Right cardiac atrium (tissue), 5 donors: ENCODE measurements at regions not wholly inside any gene's neighbourhood (a gene's known extent, or its start where the extent isn't known, plus 50 kb on each side); places are given as distances from the start of the nearest gene placed in this dataset.
A peak's percentile ranks its signal among the peaks of the same experiment; 100 is the strongest.
"Not testable (repeated sequence)": the region's sequence is repeated elsewhere in the genome, so short reads cannot be mapped to it uniquely, and the experiment has no call there.

Experiments
- ATAC-seq, 2 donors: fragments of 200-7000 bp; cut with Tn5 transposase; one replicate each; pipeline versions ENCODE4 v1.8.0 to v1.9.1; 2020; ENCODE audit warnings: moderate library complexity in 2 of 2, mild to moderate bottlenecking in 1 of 2
- DNase-seq, 3 donors: peaks; one replicate each; pipeline ENCODE4 v3.0.0-alpha.2; 2020
- H3K27ac ChIP-seq: one replicate; pipeline ENCODE4 v1.5.1; 2013; ENCODE audit warnings: mild to moderate bottlenecking, low read length, control low read depth, moderate library complexity
- H3K27me3 ChIP-seq: one replicate; pipeline ENCODE4 v1.6.1; 2013; ENCODE audit not compliant: control insufficient read depth, insufficient read depth
- H3K4me1 ChIP-seq: one replicate; pipeline ENCODE4 v1.6.1; 2013; ENCODE audit warnings: low read length; ENCODE audit not compliant: control insufficient read depth, insufficient read depth
- H3K4me3 ChIP-seq: one replicate; pipeline ENCODE4 v1.5.1; 2013; ENCODE audit warnings: low read length, control low read depth
- H3K9me3 ChIP-seq: one replicate; pipeline ENCODE4 v1.6.1; 2013; ENCODE audit warnings: low read length; ENCODE audit not compliant: control insufficient read depth
- WGBS: extraction: QIAGEN DNeasy Blood & Tissue Kit; methylation state at CpG from one replicate; pipeline ENCODE4 v1.1.7; 2013; 5-methylcytosine and 5-hydroxymethylcytosine counted together
- intact Hi-C, 4 donors: fragments of 100-400 bp; cut with DNase I; formaldehyde crosslinking; loops; one replicate each; pipeline versions ENCODE4 v1.11.0 to v1.14.0; 2022 to 2023
- donor health status: healthy with polysubstance abuse.
- donor health status: DM: no; HTN: yes; CAD: no.
- donor health status: DM: no; HTN: no; CAD: no.
- donor health status: DM: no; HTN: yes; CAD: no; lungs with severe emphysema.
- donor health status: DM: yes; HTN: yes; CAD: no.

- 97% methylated on average over 26 of the region's 26 CpGs for WGBS
- ATAC-seq, H3K27me3 ChIP-seq, intact Hi-C loops, H3K4me3 ChIP-seq, DNase-seq, H3K9me3 ChIP-seq, H3K4me1 ChIP-seq, H3K27ac ChIP-seq: not testable (repeated sequence)
Observed at GRCh38 chr9:119870251-119870650, 501.0 kb upstream of the BRINP1 start.

- H3K9me3 ChIP-seq, result no peaks in the 10 kb centered on the region
- H3K27ac ChIP-seq, result no peak overlapping the region
- no peak for ATAC-seq
- no peak overlapping the region for H3K4me3 ChIP-seq
- DNase-seq, result peak in 1 of 3 donors; percentile 36
- peaks cover 4% of the 10 kb centered on the region for H3K4me1 ChIP-seq
- 35% methylated on average over 5 of the region's 5 CpGs for WGBS
- no peaks in the 10 kb centered on the region for H3K27me3 ChIP-seq
- intact Hi-C loops, result no loop called here
Observed at GRCh38 chr9:119868694-119869093, 499.5 kb upstream of the BRINP1 start.

GRCh38 chr9:119861842-119862241 is 492.6 kb upstream of the BRINP1 start:
- intact Hi-C loops, result no loop called here
- Histone ChIP-seq H3K4me1 (no peaks in the 10 kb centered on the region), H3K9me3 (no peaks in the 10 kb centered on the region), H3K4me3 (no peak overlapping the region), H3K27me3 (no peaks in the 10 kb centered on the region), H3K27ac (no peak overlapping the region)
- DNase-seq, result no peak
- no peak for ATAC-seq

DNA sequence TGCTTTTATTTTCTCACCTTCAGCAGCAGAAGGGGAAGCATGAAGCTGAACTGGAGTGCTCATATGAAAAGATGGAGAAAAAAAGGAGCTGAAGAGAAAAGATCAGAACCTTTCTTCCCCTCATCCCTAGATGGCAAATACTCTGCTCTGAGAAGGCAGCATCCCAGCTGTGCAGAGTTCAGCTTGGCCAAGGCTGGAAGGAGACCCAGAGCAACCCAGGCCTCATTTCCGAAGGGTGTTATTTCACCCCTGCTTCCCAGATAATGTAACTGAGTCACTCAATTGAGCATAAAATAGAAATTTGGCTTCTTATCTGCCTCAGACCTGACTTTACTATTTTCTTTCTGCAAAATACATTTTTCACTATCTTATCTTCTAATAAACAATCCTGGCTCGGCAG is 489.9 kb upstream of the BRINP1 start:
- ATAC-seq, result peak; percentile 47 to 54
- peak in 1 of 3 donors; percentile 47 for DNase-seq
- 51% methylated on average over 2 of the region's 2 CpGs for WGBS

GRCh38 chr9:119853126-119853525 is 483.9 kb upstream of the BRINP1 start:
- no peak overlapping the region for H3K27ac ChIP-seq

More for the DNA sequence above, 489.9 kb upstream of the BRINP1 start:
- Histone ChIP-seq H3K27me3 (no peaks in the 10 kb centered on the region), H3K27ac (no peak overlapping the region), H3K9me3 (no peaks in the 10 kb centered on the region), H3K4me3 (no peak overlapping the region), H3K4me1 (no peaks in the 10 kb centered on the region)
- intact Hi-C loops, result no loop called here

DNA sequence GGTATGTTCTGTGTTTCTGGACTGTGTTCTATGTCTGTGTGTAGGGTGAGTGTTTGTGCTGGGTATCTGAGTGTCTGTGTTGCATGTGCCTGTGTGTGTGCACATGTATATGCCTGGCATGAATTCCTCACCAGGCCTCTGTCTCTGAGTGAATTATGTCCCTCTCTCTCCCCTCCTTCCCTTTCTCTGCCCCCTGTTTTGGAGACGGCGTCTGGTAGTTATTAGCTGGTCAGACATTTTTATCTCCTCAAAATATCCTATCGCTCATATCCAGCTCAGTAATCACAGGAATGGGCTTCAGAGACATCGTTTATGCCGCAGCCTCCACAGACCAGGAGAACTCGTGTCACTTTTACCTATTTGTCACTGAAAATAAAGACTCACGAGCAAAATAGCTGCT is 483.2 kb upstream of the BRINP1 start:
- H3K4me1 ChIP-seq, result no peaks in the 10 kb centered on the region
- DNase-seq (no peak), ATAC-seq (no peak)
- no peaks in the 10 kb centered on the region for H3K27me3 ChIP-seq
- WGBS, result 45% methylated on average over 7 of the region's 7 CpGs
- no peak overlapping the region for H3K4me3 ChIP-seq
- H3K27ac ChIP-seq, result no peak overlapping the region
- intact Hi-C loops, result no loop called here
- H3K9me3 ChIP-seq, result no peaks in the 10 kb centered on the region

More at GRCh38 chr9:119853126-119853525, 483.9 kb upstream of the BRINP1 start:
- H3K9me3 ChIP-seq, result no peaks in the 10 kb centered on the region
- intact Hi-C loops, result no loop called here
- H3K4me1 ChIP-seq, result no peaks in the 10 kb centered on the region
- H3K4me3 ChIP-seq, result no peak overlapping the region
- DNase-seq (no peak), ATAC-seq (no peak)
- H3K27me3 ChIP-seq, result no peaks in the 10 kb centered on the region

- H3K27me3 ChIP-seq, result no peaks in the 10 kb centered on the region
- no peaks in the 10 kb centered on the region for H3K9me3 ChIP-seq
- H3K27ac ChIP-seq, result no peak overlapping the region
- ATAC-seq (no peak), DNase-seq (no peak)
- intact Hi-C loops, result no loop called here
- H3K4me1 ChIP-seq, result no peaks in the 10 kb centered on the region
- 59% methylated on average over 3 of the region's 3 CpGs for WGBS
- H3K4me3 ChIP-seq, result no peak overlapping the region
Observed at GRCh38 chr9:119844431-119844830, 475.2 kb upstream of the BRINP1 start.

GRCh38 chr9:119841016-119841415 is 471.8 kb upstream of the BRINP1 start:
- no peak overlapping the region for H3K4me3 ChIP-seq
- no peak for ATAC-seq
- no peaks in the 10 kb centered on the region for H3K9me3 ChIP-seq

GRCh38 chr9:119839888-119840287 is 470.7 kb upstream of the BRINP1 start:
- no peaks in the 10 kb centered on the region for H3K4me1 ChIP-seq
- no peaks in the 10 kb centered on the region for H3K27me3 ChIP-seq
- H3K27ac ChIP-seq, result no peak overlapping the region
- H3K9me3 ChIP-seq, result no peaks in the 10 kb centered on the region
- 57% methylated on average over 9 of the region's 9 CpGs for WGBS
- H3K4me3 ChIP-seq, result no peak overlapping the region
- intact Hi-C loops, result no loop called here
- DNase-seq (peak in 1 of 3 donors; percentile 26), ATAC-seq (no peak)

More at GRCh38 chr9:119841016-119841415, 471.8 kb upstream of the BRINP1 start:
- WGBS, result 38% methylated on average over 2 of the region's 2 CpGs
- intact Hi-C loops, result no loop called here
- Histone ChIP-seq H3K27me3 (no peaks in the 10 kb centered on the region), H3K27ac (no peak overlapping the region), H3K4me1 (no peaks in the 10 kb centered on the region)
- no peak for DNase-seq

GRCh38 chr9:119838210-119838609 is 469.0 kb upstream of the BRINP1 start:
- no peak overlapping the region for H3K27ac ChIP-seq
- 91% methylated on average over 5 of the region's 5 CpGs for WGBS
- ATAC-seq, result no peak
- no peaks in the 10 kb centered on the region for H3K4me1 ChIP-seq
- intact Hi-C loops, result no loop called here
- DNase-seq, result no peak
- no peaks in the 10 kb centered on the region for H3K27me3 ChIP-seq
- no peaks in the 10 kb centered on the region for H3K9me3 ChIP-seq
- H3K4me3 ChIP-seq, result no peak overlapping the region

GRCh38 chr9:119836036-119836435 is 466.8 kb upstream of the BRINP1 start:
- 59% methylated on average over 3 of the region's 3 CpGs for WGBS
- no peak overlapping the region for H3K4me3 ChIP-seq

DNA sequence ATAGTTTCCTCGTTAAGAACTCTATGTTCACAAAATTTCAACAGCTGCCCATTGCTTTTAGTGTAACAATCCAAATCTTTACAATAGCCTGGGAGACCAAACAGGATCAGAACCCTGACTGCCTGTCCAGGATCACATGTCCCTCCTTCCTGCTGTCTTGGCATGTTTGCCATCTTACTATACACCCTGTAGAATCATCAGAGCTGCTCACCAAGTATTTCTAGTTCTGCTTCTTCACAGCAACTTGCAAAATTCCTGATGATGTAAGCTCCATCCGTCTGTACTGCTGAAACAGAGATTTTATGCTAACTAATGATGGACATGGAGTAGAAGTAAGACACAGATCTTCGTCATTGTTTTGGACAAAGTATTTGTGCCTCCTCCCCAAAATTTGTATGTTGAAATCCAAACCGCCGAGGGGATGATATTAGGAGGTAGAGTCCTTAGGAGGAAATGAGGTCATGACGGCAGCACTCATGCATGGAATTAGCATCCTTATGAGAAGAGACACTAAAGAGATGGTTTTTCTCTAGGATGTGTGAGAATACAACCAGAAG is 464.9 kb upstream of the BRINP1 start:
- H3K4me1 ChIP-seq, result no peaks in the 10 kb centered on the region
- DNase-seq (no peak), ATAC-seq (no peak)
- 78% methylated on average over 6 of the region's 6 CpGs for WGBS
- no peaks in the 10 kb centered on the region for H3K9me3 ChIP-seq
- no peaks in the 10 kb centered on the region for H3K27me3 ChIP-seq
- no peak overlapping the region for H3K4me3 ChIP-seq
- intact Hi-C loops, result no loop called here
- H3K27ac ChIP-seq, result no peak overlapping the region

More at GRCh38 chr9:119836036-119836435, 466.8 kb upstream of the BRINP1 start:
- Histone ChIP-seq H3K9me3 (no peaks in the 10 kb centered on the region), H3K4me1 (no peaks in the 10 kb centered on the region), H3K27ac (no peak overlapping the region), H3K27me3 (no peaks in the 10 kb centered on the region)
- intact Hi-C loops, result no loop called here
- DNase-seq (no peak), ATAC-seq (no peak)
